MM.1S (cell line): ENCODE measurements at regions not wholly inside any gene's neighbourhood (a gene's known extent, or its start where the extent isn't known, plus 50 kb on each side); places are given as distances from the start of the nearest gene placed in this dataset.

Source experiments
- DNase-seq: peaks from one replicate; pipeline ENCODE4 v3.0.0-alpha.2; 2015
- H2AFZ ChIP-seq: fragments of 300-600 bp; sonication (generic); 2 replicates; pipeline ENCODE4 v1.6.0; 2016; ENCODE audit warnings: antibody characterized with exemption, low read length
- H3F3A ChIP-seq: fragments of 300-600 bp; sonication (generic); 2 replicates; pipeline ENCODE4 v1.6.1; 2016; ENCODE audit warnings: mild to moderate bottlenecking, antibody characterized with exemption, low read length, moderate library complexity, mixed read lengths; ENCODE audit not compliant: insufficient read depth
- H3K27ac ChIP-seq: fragments of 300-600 bp; sonication (generic); 2 replicates; pipeline ENCODE4 v1.5.1; 2016; ENCODE audit warnings: mild to moderate bottlenecking, low read length
- H3K27me3 ChIP-seq: fragments of 300-600 bp; sonication (generic); replicated peaks from 2 replicates; pipeline ENCODE4 v1.6.0; 2016; ENCODE audit warnings: low read length; ENCODE audit not compliant: insufficient read depth
- H3K36me3 ChIP-seq: fragments of 300-600 bp; sonication (generic); replicated peaks from 2 replicates; pipeline ENCODE4 v1.6.1; 2016; ENCODE audit warnings: mild to moderate bottlenecking, low read length, mixed read lengths; ENCODE audit not compliant: insufficient read depth
- H3K4me1 ChIP-seq: fragments of 300-600 bp; sonication (generic); 2 replicates; pipeline ENCODE4 v1.6.1; 2016; ENCODE audit warnings: low read length, mixed read lengths
- H3K4me2 ChIP-seq: fragments of 300-600 bp; sonication (generic); 2 replicates; pipeline ENCODE4 v1.6.0; 2016; ENCODE audit warnings: low read depth, low read length
- H3K4me3 ChIP-seq: fragments of 300-600 bp; sonication (generic); 2 replicates; pipeline ENCODE4 v1.5.1; 2016; ENCODE audit warnings: low read length, mixed read lengths
- H3K79me2 ChIP-seq: fragments of 300-600 bp; sonication (generic); 2 replicates; pipeline ENCODE4 v1.6.1; 2016; ENCODE audit warnings: mixed run types, low read length, mixed read lengths
- H3K9ac ChIP-seq: fragments of 300-600 bp; sonication (generic); 2 replicates; pipeline ENCODE4 v1.6.1; 2016; ENCODE audit warnings: low read length, mixed read lengths
- H3K9me2 ChIP-seq: fragments of 300-600 bp; sonication (generic); replicated peaks from 2 replicates; pipeline ENCODE4 v1.6.1; 2016; ENCODE audit warnings: mild to moderate bottlenecking, low read length, mixed read lengths; ENCODE audit not compliant: insufficient read depth
- H3K9me3 ChIP-seq: fragments of 300-600 bp; sonication (generic); replicated peaks from 2 replicates; pipeline ENCODE4 v1.6.1; 2016; ENCODE audit warnings: mild to moderate bottlenecking, low read length, mixed read lengths; ENCODE audit not compliant: insufficient read depth
- H4K20me1 ChIP-seq: fragments of 300-600 bp; sonication (generic); 2 replicates; pipeline ENCODE4 v1.6.1; 2016; ENCODE audit warnings: mild to moderate bottlenecking, low read length, moderate library complexity, mixed read lengths; ENCODE audit not compliant: insufficient read depth
- EZH2 ChIP-seq: fragments of 300-600 bp; sonication (generic); optimal IDR thresholded peaks from 2 replicates; pipeline ENCODE3; 2017; ENCODE audit warnings: low read depth, mild to moderate bottlenecking, antibody characterized with exemption, low read length, mixed read lengths
- EZH2phosphoT487 ChIP-seq: fragments of 300-600 bp; sonication (generic); IDR thresholded peaks from 2 replicates; pipeline ENCODE4 v1.6.1; 2018; ENCODE audit warnings: antibody characterized with exemption, low read length
- TF ChIP-seq, protein P1 (sequence below): fragments of 300-600 bp; sonication (generic); IDR thresholded peaks from 2 replicates; pipeline ENCODE4 v1.5.1; 2016; ENCODE audit warnings: antibody characterized with exemption, low read length, mixed read lengths

DNA sequence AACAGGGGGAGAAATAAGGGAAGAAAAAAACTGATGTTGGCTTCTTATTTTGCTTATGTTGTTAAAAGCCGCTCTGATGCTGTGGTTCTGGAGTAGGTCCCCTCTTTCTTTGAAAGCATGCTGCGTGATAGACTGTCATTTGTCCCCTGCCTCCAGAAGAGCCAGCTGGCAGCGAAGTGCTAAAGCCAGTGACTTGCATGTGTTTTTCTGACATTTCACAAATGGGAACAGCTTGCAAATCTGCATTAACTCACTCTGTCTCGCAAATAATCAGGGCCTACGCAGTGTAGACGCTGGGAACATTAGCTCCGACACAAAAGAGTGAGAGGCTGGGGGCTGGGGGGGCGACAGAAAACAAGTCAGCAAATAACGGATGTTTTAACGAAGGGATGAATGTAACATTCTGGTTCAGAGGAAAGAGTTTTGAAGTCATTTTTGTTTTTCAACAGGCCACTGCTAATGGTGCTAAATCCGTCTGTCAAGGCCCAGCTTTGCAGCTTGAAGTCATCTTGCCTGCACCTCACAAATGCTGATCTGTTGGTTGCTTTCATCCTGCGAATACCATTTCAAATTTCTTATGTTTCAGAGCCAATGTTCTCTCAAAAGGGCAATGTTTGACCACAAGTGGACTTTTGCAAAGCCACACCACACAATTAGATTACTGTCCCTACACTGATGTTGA lies 68.8 kb upstream of the PIK3C3 start:
- Histone ChIP-seq H3K4me2 (no peak overlapping the region), H3K79me2 (no peaks in the 10 kb centered on the region), H3K36me3 (no peaks in the 10 kb centered on the region), H3K4me1 (no peaks in the 10 kb centered on the region), H4K20me1 (no peaks in the 10 kb centered on the region), H3K9me3 (no peaks in the 10 kb centered on the region), H2AFZ (no peak overlapping the region), H3F3A (no peaks in the 10 kb centered on the region), H3K4me3 (no peak overlapping the region), H3K9me2 (no peaks in the 10 kb centered on the region), H3K27ac (no peak overlapping the region), H3K27me3 (no peaks in the 10 kb centered on the region), H3K9ac (no peak overlapping the region)
- no peak for DNase-seq
- no peak for TF ChIP-seq EZH2phosphoT487
- no peak for TF ChIP-seq EZH2
- TF ChIP-seq, protein P1, sequence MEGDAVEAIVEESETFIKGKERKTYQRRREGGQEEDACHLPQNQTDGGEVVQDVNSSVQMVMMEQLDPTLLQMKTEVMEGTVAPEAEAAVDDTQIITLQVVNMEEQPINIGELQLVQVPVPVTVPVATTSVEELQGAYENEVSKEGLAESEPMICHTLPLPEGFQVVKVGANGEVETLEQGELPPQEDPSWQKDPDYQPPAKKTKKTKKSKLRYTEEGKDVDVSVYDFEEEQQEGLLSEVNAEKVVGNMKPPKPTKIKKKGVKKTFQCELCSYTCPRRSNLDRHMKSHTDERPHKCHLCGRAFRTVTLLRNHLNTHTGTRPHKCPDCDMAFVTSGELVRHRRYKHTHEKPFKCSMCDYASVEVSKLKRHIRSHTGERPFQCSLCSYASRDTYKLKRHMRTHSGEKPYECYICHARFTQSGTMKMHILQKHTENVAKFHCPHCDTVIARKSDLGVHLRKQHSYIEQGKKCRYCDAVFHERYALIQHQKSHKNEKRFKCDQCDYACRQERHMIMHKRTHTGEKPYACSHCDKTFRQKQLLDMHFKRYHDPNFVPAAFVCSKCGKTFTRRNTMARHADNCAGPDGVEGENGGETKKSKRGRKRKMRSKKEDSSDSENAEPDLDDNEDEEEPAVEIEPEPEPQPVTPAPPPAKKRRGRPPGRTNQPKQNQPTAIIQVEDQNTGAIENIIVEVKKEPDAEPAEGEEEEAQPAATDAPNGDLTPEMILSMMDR: no peak

DNA sequence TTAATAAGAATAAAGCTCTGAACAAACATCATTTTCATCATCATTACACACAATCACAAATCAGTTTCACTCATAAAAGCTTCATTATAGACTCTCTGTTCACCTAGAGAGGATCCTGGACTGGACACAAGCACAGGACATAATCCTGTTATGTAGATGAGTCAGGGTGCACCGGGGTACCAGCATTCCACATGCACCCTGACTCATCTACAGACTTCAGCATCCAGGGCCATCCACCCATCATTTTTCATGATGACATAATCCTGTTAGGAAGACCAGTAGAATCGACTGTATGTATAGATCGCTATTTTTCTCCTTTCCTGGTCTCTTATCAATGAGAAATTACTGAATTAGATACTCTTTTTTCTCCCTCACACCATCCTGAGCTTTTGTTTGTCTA lies 73.7 kb upstream of the PIK3C3 start:
- H3F3A ChIP-seq: no peaks in the 10 kb centered on the region
- H4K20me1 ChIP-seq: no peaks in the 10 kb centered on the region
- TF ChIP-seq EZH2 (no peak), EZH2phosphoT487 (no peak)
- TF ChIP-seq, protein P1: no peak
- no peak overlapping the region for H3K4me3 ChIP-seq
- H3K36me3 ChIP-seq: no peaks in the 10 kb centered on the region
- no peak overlapping the region for H3K9ac ChIP-seq
- H3K79me2 ChIP-seq: no peaks in the 10 kb centered on the region
- H3K4me2 ChIP-seq: no peak overlapping the region
- no peaks in the 10 kb centered on the region for H3K27me3 ChIP-seq
- H3K9me2 ChIP-seq: no peaks in the 10 kb centered on the region
- H3K27ac ChIP-seq: no peak overlapping the region
- H2AFZ ChIP-seq: no peak overlapping the region
- no peaks in the 10 kb centered on the region for H3K4me1 ChIP-seq
- DNase-seq: no peak
- H3K9me3 ChIP-seq: no peaks in the 10 kb centered on the region

DNA sequence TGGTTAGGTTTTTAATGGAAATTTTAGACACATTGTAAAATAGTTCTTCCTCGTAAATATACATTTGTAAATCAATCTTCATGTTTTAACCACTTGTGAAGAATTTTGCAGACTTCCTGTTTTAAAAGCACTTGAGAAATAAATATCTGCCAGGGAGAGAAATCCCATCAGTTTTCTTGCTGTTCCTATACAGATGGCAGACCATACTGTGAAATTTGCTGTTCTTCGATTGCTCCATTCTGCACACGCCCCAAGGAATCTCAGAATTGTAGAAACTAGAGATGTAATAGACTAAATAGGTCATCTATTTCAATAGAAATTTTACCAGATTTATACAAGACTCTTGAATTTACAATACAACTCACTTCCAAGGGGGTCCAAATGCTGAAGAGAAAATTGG lies 75.8 kb upstream of the PIK3C3 start:
- DNase-seq: no peak
- H4K20me1 ChIP-seq: no peaks in the 10 kb centered on the region
- no peak overlapping the region for H3K27ac ChIP-seq
- no peak overlapping the region for H3K4me3 ChIP-seq
- no peaks in the 10 kb centered on the region for H3K4me1 ChIP-seq
- H2AFZ ChIP-seq: no peak overlapping the region
- H3K9me3 ChIP-seq: no peaks in the 10 kb centered on the region
- no peaks in the 10 kb centered on the region for H3F3A ChIP-seq
- no peak overlapping the region for H3K4me2 ChIP-seq
- no peaks in the 10 kb centered on the region for H3K27me3 ChIP-seq
- H3K79me2 ChIP-seq: no peaks in the 10 kb centered on the region
- no peak for TF ChIP-seq EZH2phosphoT487
- TF ChIP-seq EZH2: no peak
- TF ChIP-seq, protein P1: no peak
- H3K9ac ChIP-seq: no peak overlapping the region
- H3K36me3 ChIP-seq: no peaks in the 10 kb centered on the region
- no peaks in the 10 kb centered on the region for H3K9me2 ChIP-seq
